ENCODE measurements at regions not wholly inside any gene's neighbourhood (a gene's known extent, or its start where the extent isn't known, plus 50 kb on each side); places are given as distances from the start of the nearest gene placed in this dataset.
"Not testable (repeated sequence)": the region's sequence is repeated elsewhere in the genome, so short reads cannot be mapped to it uniquely, and the experiment has no call there.

- H3K4me3 ChIP-seq (ENCODE audit: extremely low read depth, insufficient read depth, low read length, poor library complexity, severe bottlenecking); H3K4me1 ChIP-seq (ENCODE audit: control insufficient read depth, insufficient read depth, low read length, poor library complexity, severe bottlenecking); H3K27ac ChIP-seq (ENCODE audit: low read depth, low read length, severe bottlenecking); H3K9me3 ChIP-seq (ENCODE audit: control insufficient read depth, low read length); H3K36me3 ChIP-seq (ENCODE audit: control insufficient read depth, insufficient read depth, low read length): not testable (repeated sequence)
- WGBS, 2 experiments (ENCODE audit: insufficient coverage in 2 of 2): 97 to 100% methylated on average over 1 to 3 of the region's 4 CpGs
These were observed 186.3 kb downstream of the AEBP2 start for GRCh38 chr12:19625551-19625950.

GRCh38 chr12:19627719-19628118 is 188.4 kb downstream of the AEBP2 start:
- peaks cover 8% of the 10 kb centered on the region for H3K4me1 ChIP-seq (ENCODE audit: control insufficient read depth, insufficient read depth, low read length, poor library complexity, severe bottlenecking)
- no peaks in the 10 kb centered on the region for H3K36me3 ChIP-seq (ENCODE audit: control insufficient read depth, insufficient read depth, low read length)
- peaks cover 4% of the 10 kb centered on the region for H3K9me3 ChIP-seq (ENCODE audit: control insufficient read depth, low read length)
- no peak overlapping the region for H3K27ac ChIP-seq (ENCODE audit: low read depth, low read length, severe bottlenecking)
- 86 to 100% methylated on average over 1 of the region's 2 CpGs for WGBS, 2 experiments (ENCODE audit: insufficient coverage in 2 of 2)
- no peak overlapping the region for H3K4me3 ChIP-seq (ENCODE audit: extremely low read depth, insufficient read depth, low read length, poor library complexity, severe bottlenecking)

GRCh38 chr12:19630536-19630935 is 191.2 kb downstream of the AEBP2 start:
- Histone ChIP-seq H3K4me3 (ENCODE audit: extremely low read depth, insufficient read depth, low read length, poor library complexity, severe bottlenecking) (no peak overlapping the region), H3K9me3 (ENCODE audit: control insufficient read depth, low read length) (peaks cover 4% of the 10 kb centered on the region), H3K36me3 (ENCODE audit: control insufficient read depth, insufficient read depth, low read length) (no peaks in the 10 kb centered on the region), H3K4me1 (ENCODE audit: control insufficient read depth, insufficient read depth, low read length, poor library complexity, severe bottlenecking) (no peaks in the 10 kb centered on the region), H3K27ac (ENCODE audit: low read depth, low read length, severe bottlenecking) (no peak overlapping the region)
- no CpG with 5 or more reads among the region's 1 CpG for WGBS, 2 experiments (ENCODE audit: insufficient coverage in 2 of 2)

- Histone ChIP-seq H3K27ac (ENCODE audit: low read depth, low read length, severe bottlenecking) (no peak overlapping the region), H3K4me1 (ENCODE audit: control insufficient read depth, insufficient read depth, low read length, poor library complexity, severe bottlenecking) (no peaks in the 10 kb centered on the region), H3K4me3 (ENCODE audit: extremely low read depth, insufficient read depth, low read length, poor library complexity, severe bottlenecking) (no peak overlapping the region), H3K36me3 (ENCODE audit: control insufficient read depth, insufficient read depth, low read length) (no peaks in the 10 kb centered on the region), H3K9me3 (ENCODE audit: control insufficient read depth, low read length) (no peaks in the 10 kb centered on the region)
- 100% methylated on average over 1 of the region's 2 CpGs; no CpG with 5 or more reads in 1 of the 2 experiments for WGBS, 2 experiments (ENCODE audit: insufficient coverage in 2 of 2)
These were observed 193.9 kb downstream of the AEBP2 start for GRCh38 chr12:19633194-19633593.

GRCh38 chr12:19633641-19634040 is 194.3 kb downstream of the AEBP2 start:
- no peak overlapping the region for H3K4me3 ChIP-seq (ENCODE audit: extremely low read depth, insufficient read depth, low read length, poor library complexity, severe bottlenecking)
- H3K9me3 ChIP-seq (ENCODE audit: control insufficient read depth, low read length): no peaks in the 10 kb centered on the region
- H3K4me1 ChIP-seq (ENCODE audit: control insufficient read depth, insufficient read depth, low read length, poor library complexity, severe bottlenecking): no peaks in the 10 kb centered on the region
- no peaks in the 10 kb centered on the region for H3K36me3 ChIP-seq (ENCODE audit: control insufficient read depth, insufficient read depth, low read length)
- whole genome bisulfite sequencing, 2 experiments (ENCODE audit: insufficient coverage in 2 of 2): no CpG with 5 or more reads among the region's 2 CpGs
- H3K27ac ChIP-seq (ENCODE audit: low read depth, low read length, severe bottlenecking): no peak overlapping the region

GRCh38 chr12:19639781-19640415 is 200.6 kb downstream of the AEBP2 start:
- Histone ChIP-seq H3K4me3 (ENCODE audit: extremely low read depth, insufficient read depth, low read length, poor library complexity, severe bottlenecking) (no peak overlapping the region), H3K9me3 (ENCODE audit: control insufficient read depth, low read length) (no peaks in the 10 kb centered on the region), H3K27ac (ENCODE audit: low read depth, low read length, severe bottlenecking) (no peak overlapping the region), H3K36me3 (ENCODE audit: control insufficient read depth, insufficient read depth, low read length) (no peaks in the 10 kb centered on the region), H3K4me1 (ENCODE audit: control insufficient read depth, insufficient read depth, low read length, poor library complexity, severe bottlenecking) (no peaks in the 10 kb centered on the region)
- WGBS, 2 experiments (ENCODE audit: insufficient coverage in 2 of 2): 87 to 90% methylated on average over 4 of the region's 5 CpGs

- no peak overlapping the region for H3K4me3 ChIP-seq (ENCODE audit: extremely low read depth, insufficient read depth, low read length, poor library complexity, severe bottlenecking)
- 92% methylated on average over 5 of the region's 5 CpGs for WGBS, 2 experiments (ENCODE audit: insufficient coverage in 2 of 2)
- H3K4me1 ChIP-seq (ENCODE audit: control insufficient read depth, insufficient read depth, low read length, poor library complexity, severe bottlenecking): no peaks in the 10 kb centered on the region
- H3K9me3 ChIP-seq (ENCODE audit: control insufficient read depth, low read length): peaks cover 7% of the 10 kb centered on the region
- H3K27ac ChIP-seq (ENCODE audit: low read depth, low read length, severe bottlenecking): no peak overlapping the region
- no peaks in the 10 kb centered on the region for H3K36me3 ChIP-seq (ENCODE audit: control insufficient read depth, insufficient read depth, low read length)
These were observed 202.2 kb downstream of the AEBP2 start for GRCh38 chr12:19641235-19642080.

GRCh38 chr12:19642345-19642744 is 203.1 kb downstream of the AEBP2 start:
- no peak overlapping the region for H3K27ac ChIP-seq (ENCODE audit: low read depth, low read length, severe bottlenecking)
- H3K4me1 ChIP-seq (ENCODE audit: control insufficient read depth, insufficient read depth, low read length, poor library complexity, severe bottlenecking): no peaks in the 10 kb centered on the region
- H3K9me3 ChIP-seq (ENCODE audit: control insufficient read depth, low read length): peaks cover 8% of the 10 kb centered on the region
- no peak overlapping the region for H3K4me3 ChIP-seq (ENCODE audit: extremely low read depth, insufficient read depth, low read length, poor library complexity, severe bottlenecking)
- WGBS, 2 experiments (ENCODE audit: insufficient coverage in 2 of 2): 96 to 100% methylated on average over 3 of the region's 4 CpGs
- no peaks in the 10 kb centered on the region for H3K36me3 ChIP-seq (ENCODE audit: control insufficient read depth, insufficient read depth, low read length)

- no peak overlapping the region for H3K27ac ChIP-seq (ENCODE audit: low read depth, low read length, severe bottlenecking)
- peaks cover 8% of the 10 kb centered on the region for H3K9me3 ChIP-seq (ENCODE audit: control insufficient read depth, low read length)
- H3K4me1 ChIP-seq (ENCODE audit: control insufficient read depth, insufficient read depth, low read length, poor library complexity, severe bottlenecking): no peaks in the 10 kb centered on the region
- 7 to 12% methylated on average over 4 of the region's 5 CpGs for WGBS, 2 experiments (ENCODE audit: insufficient coverage in 2 of 2)
- no peaks in the 10 kb centered on the region for H3K36me3 ChIP-seq (ENCODE audit: control insufficient read depth, insufficient read depth, low read length)
- H3K4me3 ChIP-seq (ENCODE audit: extremely low read depth, insufficient read depth, low read length, poor library complexity, severe bottlenecking): no peak overlapping the region
These were observed 204.3 kb downstream of the AEBP2 start for GRCh38 chr12:19643635-19644034.

- WGBS, 2 experiments (ENCODE audit: insufficient coverage in 2 of 2): 70 to 100% methylated on average over 1 of the region's 3 CpGs
- no peak overlapping the region for H3K27ac ChIP-seq (ENCODE audit: low read depth, low read length, severe bottlenecking)
- peaks cover 8% of the 10 kb centered on the region for H3K9me3 ChIP-seq (ENCODE audit: control insufficient read depth, low read length)
- no peaks in the 10 kb centered on the region for H3K4me1 ChIP-seq (ENCODE audit: control insufficient read depth, insufficient read depth, low read length, poor library complexity, severe bottlenecking)
- H3K4me3 ChIP-seq (ENCODE audit: extremely low read depth, insufficient read depth, low read length, poor library complexity, severe bottlenecking): no peak overlapping the region
- H3K36me3 ChIP-seq (ENCODE audit: control insufficient read depth, insufficient read depth, low read length): no peaks in the 10 kb centered on the region
These were observed 205.3 kb downstream of the AEBP2 start for GRCh38 chr12:19644571-19644970.

GRCh38 chr12:19645823-19646222 is 206.5 kb downstream of the AEBP2 start:
- no peaks in the 10 kb centered on the region for H3K36me3 ChIP-seq (ENCODE audit: control insufficient read depth, insufficient read depth, low read length)
- H3K4me3 ChIP-seq (ENCODE audit: extremely low read depth, insufficient read depth, low read length, poor library complexity, severe bottlenecking): no peak overlapping the region
- no peaks in the 10 kb centered on the region for H3K4me1 ChIP-seq (ENCODE audit: control insufficient read depth, insufficient read depth, low read length, poor library complexity, severe bottlenecking)
- peaks cover 8% of the 10 kb centered on the region for H3K9me3 ChIP-seq (ENCODE audit: control insufficient read depth, low read length)
- no peak overlapping the region for H3K27ac ChIP-seq (ENCODE audit: low read depth, low read length, severe bottlenecking)
